ENCODE measurements at regions not wholly inside any gene's neighbourhood (a gene's known extent, or its start where the extent isn't known, plus 50 kb on each side); places are given as distances from the start of the nearest gene placed in this dataset.
"Not testable (repeated sequence)": the region's sequence is repeated elsewhere in the genome, so short reads cannot be mapped to it uniquely, and the experiment has no call there.

- DNase-seq (ENCODE audit: low read depth), result no peak
- TF ChIP-seq CTCF (conservative IDR thresholded peaks at IDR 0.05; ENCODE audit: low read depth, low read length), result no peak
- H3K4me3 ChIP-seq (ENCODE audit: low read depth, low read length), result no peak overlapping the region
These were observed 171.0 kb downstream of the MSX2 start for GRCh38 chr5:174895360-174895759.

- TF ChIP-seq CTCF (conservative IDR thresholded peaks at IDR 0.05; ENCODE audit: low read depth, low read length), result no peak
- no peak overlapping the region for H3K4me3 ChIP-seq (ENCODE audit: low read depth, low read length)
- no peak for DNase-seq (ENCODE audit: low read depth)
These were observed 168.4 kb downstream of the MSX2 start for GRCh38 chr5:174892742-174893141.

- not testable (repeated sequence) for DNase-seq (ENCODE audit: low read depth); H3K4me3 ChIP-seq (ENCODE audit: low read depth, low read length)
These were observed 156.2 kb downstream of the MSX2 start for GRCh38 chr5:174880412-174881200.

GRCh38 chr5:174877987-174878386 lies 153.6 kb downstream of the MSX2 start:
- TF ChIP-seq CTCF (conservative IDR thresholded peaks at IDR 0.05; ENCODE audit: low read depth, low read length), result no peak
- no peak overlapping the region for H3K4me3 ChIP-seq (ENCODE audit: low read depth, low read length)
- no peak for DNase-seq (ENCODE audit: low read depth)

- H3K4me3 ChIP-seq (ENCODE audit: low read depth, low read length), result no peak overlapping the region
- no peak for DNase-seq (ENCODE audit: low read depth)
- TF ChIP-seq CTCF (conservative IDR thresholded peaks at IDR 0.05; ENCODE audit: low read depth, low read length), result no peak
These were observed 147.9 kb downstream of the MSX2 start for GRCh38 chr5:174872271-174872670.

GRCh38 chr5:174852143-174852542 lies 127.8 kb downstream of the MSX2 start:
- H3K4me3 ChIP-seq (ENCODE audit: low read depth, low read length), result no peak overlapping the region

GRCh38 chr5:174850565-174851169 lies 126.3 kb downstream of the MSX2 start:
- no peak overlapping the region for H3K4me3 ChIP-seq (ENCODE audit: low read depth, low read length)
- DNase-seq (ENCODE audit: low read depth), result no peak
- TF ChIP-seq CTCF (conservative IDR thresholded peaks at IDR 0.05; ENCODE audit: low read depth, low read length), result no peak

More at GRCh38 chr5:174852143-174852542, 127.8 kb downstream of the MSX2 start:
- no peak for TF ChIP-seq CTCF (conservative IDR thresholded peaks at IDR 0.05; ENCODE audit: low read depth, low read length)
- DNase-seq (ENCODE audit: low read depth), result no peak
